Superior temporal gyrus (tissue), 1 donor: ENCODE measurements at regions not wholly inside any gene's neighbourhood (a gene's known extent, or its start where the extent isn't known, plus 50 kb on each side); places are given as distances from the start of the nearest gene placed in this dataset.
"Not testable (repeated sequence)": the region's sequence is repeated elsewhere in the genome, so short reads cannot be mapped to it uniquely, and the experiment has no call there.

ENCODE experiments used
- DNase-seq: peaks from one replicate; pipeline ENCODE4 v3.0.0-alpha.2; 2016; ENCODE audit errors: extremely low spot score

DNA sequence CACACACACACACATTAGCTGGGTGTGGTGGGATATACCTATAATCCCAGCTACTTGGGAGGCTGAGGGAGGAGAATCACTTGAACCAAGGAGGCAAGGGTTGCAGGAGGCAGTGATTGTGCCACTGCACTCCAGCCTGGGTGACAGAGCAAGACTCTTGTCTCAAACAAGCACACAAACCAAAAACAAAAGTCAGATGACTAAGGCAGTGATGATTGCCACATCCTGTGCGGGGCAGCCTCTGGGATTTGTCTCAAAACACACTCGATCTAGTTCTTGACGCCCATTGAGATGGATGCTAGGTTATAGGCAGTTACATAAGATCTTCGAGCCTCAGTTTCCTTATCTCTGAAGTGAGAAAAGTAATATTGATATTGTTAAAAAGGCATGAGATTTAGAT is 57.8 kb upstream of the NBPF8 start:
- peak; percentile 1 for DNase-seq

GRCh38 chr1:120356170-120356569 is 58.7 kb upstream of the NBPF8 start:
- DNase-seq: peak; percentile 4

GRCh38 chr1:120354618-120355184 is 60.1 kb upstream of the NBPF8 start:
- peak; percentile 55 for DNase-seq

- DNase-seq: peak; percentile 1
Measured at GRCh38 chr1:120342231-120343073, 72.4 kb upstream of the NBPF8 start.

DNA sequence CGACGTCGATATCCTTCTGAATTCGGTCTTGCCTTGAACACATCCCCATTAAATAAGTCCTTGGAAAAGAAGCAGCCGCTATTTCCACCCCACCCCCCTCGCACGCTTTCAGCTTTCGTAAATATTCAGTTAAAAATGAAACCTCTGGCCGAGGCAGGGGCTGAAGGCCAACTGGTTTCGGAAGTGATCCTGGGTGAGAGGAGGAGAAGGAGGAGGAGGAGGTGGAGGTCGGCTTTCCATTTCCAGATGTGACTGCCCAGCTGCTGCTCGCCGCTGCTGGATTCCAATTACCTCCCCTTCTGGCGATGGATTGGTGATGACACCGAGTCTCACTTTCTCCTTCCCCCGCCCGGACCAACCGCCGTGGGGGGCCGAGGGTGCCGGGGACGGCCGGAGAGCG is 73.1 kb upstream of the NBPF8 start:
- DNase-seq: peak; percentile 8

DNA sequence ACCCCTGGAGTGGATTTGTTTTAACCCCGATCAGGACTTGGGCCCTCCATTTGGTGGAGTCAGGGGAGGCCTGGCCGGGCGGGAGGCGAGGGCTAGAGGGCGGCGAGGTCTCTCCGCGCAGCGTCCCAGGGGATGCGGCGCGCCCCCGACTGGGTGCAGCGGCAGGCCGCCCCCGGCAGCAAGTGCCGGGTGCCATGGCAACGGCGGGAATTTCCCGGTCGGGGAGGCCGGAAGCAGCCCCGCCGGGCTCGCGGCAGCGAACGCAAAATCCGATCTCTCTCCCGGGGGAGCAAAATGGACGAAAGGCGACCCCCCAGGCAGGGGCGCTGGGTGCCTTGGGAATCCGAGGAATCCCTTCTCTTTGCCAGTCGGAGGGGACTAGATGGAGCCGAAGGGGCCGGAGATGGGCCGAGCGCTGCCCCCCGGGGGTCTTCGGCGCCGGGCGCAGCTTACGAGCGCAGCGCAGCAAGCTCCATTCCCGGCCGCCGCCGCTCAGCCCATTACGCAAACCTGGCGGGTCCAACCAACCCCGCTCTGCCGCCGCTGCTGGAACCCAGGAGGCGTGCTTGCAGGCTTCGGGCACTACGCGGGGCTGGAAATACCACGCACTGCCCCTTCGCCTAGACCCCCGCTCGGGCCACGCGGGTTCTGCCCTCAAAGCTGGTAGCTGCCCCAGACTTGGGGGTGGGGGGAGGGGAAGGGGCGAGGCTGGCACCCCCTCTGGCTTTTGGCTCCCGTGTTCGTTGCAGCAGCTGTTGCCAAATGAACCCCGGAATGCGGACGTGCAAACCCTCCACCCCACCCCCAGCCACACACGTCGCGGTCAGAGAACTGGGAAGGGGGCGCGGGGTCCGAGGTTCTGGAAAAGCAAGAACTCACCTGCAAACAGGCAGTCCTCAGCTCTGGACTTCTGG is 73.7 kb upstream of the NBPF8 start:
- DNase-seq: not testable (repeated sequence)

DNA sequence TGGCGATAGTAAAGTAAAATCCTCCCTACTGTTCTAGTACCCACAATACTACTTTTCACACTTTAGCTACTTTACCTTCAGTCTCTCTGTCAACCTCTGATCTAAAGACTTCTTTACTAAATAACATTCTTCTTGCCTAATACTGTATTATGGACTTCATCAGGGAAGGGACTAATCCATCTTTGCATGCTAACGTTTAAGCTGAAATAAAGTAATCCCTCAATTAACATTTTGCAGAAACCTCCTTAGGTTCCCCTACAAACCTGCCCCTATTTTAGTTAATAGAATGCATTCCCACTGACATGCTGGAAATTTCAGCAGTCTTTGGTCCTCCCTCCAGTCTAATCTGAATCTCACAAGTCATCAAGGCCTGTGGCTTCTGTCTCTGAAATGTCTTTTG is 99.1 kb upstream of the NBPF8 start:
- not testable (repeated sequence) for DNase-seq

- DNase-seq: not testable (repeated sequence)
Measured at GRCh38 chr1:120311930-120312329, 102.9 kb upstream of the NBPF8 start.

GRCh38 chr1:120308940-120309578 is 105.8 kb upstream of the NBPF8 start:
- DNase-seq: not testable (repeated sequence)

DNA sequence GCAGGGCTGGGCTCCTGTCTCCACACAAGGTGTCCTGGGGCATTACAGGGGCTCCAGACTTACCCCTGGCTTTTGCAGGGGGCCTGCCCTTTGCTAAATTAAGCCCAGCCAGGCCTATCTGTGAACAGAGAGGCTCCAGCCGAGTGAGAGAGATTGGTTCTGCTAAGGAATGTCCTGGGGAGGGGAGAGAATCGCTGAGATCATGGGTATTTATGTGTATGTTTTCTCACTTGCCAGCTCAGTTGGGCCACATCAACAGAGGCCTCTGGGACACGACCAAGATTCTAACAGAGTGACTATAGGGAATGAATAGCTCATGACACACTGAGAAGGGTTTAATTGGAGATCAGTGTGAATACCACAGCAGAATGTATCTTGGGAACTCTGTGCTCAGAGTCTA is 109.8 kb upstream of the NBPF8 start:
- not testable (repeated sequence) for DNase-seq

DNA sequence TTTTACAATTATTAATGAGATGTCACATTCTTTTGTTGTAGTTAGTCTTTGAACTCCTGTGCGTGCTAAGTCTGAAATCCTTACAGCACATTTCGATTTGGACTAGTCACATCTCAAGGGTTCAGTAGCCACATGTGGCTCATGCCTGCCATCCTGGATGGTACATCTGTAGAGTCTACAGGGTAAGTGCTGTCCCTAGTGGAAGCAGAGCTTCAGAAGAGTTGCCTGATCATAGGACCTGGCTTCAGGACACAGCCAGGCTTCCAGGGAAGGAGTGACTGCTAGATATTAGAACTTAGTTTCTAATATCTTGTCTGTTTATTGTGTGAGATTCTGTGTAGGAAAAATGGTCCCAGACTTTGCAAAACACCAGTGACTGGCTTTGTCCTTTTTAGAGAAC is 110.5 kb upstream of the NBPF8 start:
- DNase-seq: not testable (repeated sequence)

DNA sequence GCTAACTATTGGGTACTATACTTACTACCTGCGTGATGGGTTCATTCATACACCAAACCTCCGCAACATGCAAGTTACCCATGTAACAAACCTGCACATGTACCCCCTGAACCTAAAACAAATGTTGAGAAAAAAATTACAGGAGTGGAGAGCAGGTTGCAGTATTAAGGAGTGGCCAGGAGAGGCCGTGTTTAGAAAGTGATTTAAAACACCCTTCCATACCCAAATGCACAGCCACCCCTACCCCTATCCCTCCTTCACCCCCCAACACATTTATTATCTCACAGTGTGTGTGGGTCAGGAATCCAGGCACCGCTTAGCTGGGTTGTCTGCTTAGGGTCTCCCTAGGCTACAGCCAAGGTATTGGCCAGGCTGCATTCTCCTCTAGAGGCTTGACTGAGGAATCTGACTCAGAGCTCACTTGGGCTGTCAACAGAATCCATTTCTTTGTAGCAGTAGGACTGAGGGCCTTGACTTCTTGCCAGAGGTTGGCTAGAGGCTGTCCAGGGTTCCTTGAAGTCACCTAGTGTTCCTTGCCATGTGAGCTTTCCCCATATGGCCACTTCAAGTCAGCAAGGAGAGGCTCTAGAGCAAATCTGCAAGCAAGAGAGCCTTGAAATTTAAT is 115.3 kb upstream of the NBPF8 start:
- DNase-seq: not testable (repeated sequence)

DNA sequence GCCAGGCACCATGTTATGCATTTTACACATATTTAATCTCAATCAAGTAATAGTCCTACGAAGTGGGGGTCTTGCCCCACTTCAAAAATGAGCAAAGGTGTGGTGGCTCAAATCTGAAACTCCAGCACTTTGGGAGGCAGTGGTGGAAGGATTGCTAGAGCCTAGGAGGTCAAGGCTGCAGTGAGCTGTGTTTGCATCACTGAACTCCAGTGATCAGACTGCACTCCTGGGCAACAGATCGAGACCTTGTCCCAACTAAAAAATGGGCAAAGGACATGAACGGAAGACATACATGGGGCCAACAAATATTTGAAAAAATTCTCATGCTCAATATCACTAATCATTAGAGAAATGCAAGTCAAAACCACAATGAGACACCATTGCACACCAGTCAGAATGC is 116.3 kb upstream of the NBPF8 start:
- not testable (repeated sequence) for DNase-seq

DNA sequence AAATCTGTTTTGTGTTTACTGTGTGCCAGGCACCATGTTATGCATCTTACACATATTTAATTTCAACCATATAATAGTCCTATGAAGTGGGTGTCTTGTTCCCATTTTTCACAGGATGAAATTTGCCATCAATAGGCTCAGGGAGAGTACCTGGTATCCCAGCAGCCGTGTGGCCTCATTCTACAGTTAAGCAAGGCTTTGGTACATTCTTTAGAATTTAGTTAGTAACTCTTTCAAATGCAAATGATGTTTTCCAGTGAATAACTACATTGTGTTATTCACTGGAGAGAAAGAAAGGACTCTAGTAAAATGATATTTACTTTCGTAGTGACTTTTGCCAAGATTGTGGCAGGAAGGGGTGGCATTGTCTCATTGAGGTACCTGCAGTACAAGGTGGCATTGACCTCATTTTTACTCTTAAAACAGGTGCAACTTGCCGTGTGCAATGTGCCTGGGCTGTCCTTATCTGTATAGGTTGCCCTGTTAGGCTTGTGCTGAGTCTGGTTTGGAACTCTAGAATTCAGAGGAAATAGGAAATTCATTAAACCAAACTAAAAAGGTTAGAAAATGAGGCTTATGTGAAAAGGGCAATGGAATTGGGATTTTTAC is 117.4 kb upstream of the NBPF8 start:
- DNase-seq: not testable (repeated sequence)

- DNase-seq: not testable (repeated sequence)
Measured at GRCh38 chr1:120290105-120290504, 113.8 kb upstream of the SEC22B start.

GRCh38 chr1:120289601-120290074 is 113.3 kb upstream of the SEC22B start:
- DNase-seq: not testable (repeated sequence)

DNA sequence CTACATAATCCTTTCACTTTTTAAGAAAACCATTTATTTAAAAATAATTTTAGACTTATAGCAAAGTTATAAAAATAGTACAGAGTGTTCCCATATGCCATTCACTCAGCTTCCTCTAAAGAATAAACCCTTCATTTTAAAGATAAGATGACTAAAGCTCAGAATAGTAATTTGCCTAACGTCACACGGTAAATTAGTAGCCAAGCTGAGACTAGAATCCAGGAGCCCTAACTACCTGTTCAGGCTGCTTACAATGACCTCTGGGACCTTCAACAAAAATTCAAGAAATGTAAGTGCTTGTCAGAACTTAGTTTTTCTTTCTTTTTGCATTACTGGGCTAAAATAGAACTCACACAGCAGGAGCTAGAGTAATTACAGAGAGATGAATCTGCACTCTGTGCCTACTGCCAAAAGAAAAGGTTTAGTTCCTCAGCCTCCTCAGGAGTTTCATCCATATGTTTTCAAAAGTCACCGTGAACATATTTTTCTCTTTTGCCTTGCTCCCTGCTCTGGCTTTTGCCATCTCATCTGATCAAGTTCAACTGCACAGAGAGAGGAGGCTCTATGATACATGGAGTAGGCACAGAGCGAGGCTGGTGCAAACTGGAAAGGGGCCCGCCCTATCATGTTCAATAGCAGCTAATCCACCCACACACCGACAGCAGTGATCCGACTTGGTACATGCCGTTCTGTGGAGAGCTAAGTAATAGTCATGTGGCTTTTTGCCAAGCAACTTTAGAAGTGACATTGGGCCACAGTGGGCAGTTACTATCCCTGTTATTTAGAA is 112.7 kb upstream of the SEC22B start:
- not testable (repeated sequence) for DNase-seq

GRCh38 chr1:120288167-120288566 is 111.8 kb upstream of the SEC22B start:
- DNase-seq: not testable (repeated sequence)

- not testable (repeated sequence) for DNase-seq
Measured at GRCh38 chr1:120282744-120283464, 106.6 kb upstream of the SEC22B start.
